ENCODE measurements at regions not wholly inside any gene's neighbourhood (a gene's known extent, or its start where the extent isn't known, plus 50 kb on each side); places are given as distances from the start of the nearest gene placed in this dataset.

DNA sequence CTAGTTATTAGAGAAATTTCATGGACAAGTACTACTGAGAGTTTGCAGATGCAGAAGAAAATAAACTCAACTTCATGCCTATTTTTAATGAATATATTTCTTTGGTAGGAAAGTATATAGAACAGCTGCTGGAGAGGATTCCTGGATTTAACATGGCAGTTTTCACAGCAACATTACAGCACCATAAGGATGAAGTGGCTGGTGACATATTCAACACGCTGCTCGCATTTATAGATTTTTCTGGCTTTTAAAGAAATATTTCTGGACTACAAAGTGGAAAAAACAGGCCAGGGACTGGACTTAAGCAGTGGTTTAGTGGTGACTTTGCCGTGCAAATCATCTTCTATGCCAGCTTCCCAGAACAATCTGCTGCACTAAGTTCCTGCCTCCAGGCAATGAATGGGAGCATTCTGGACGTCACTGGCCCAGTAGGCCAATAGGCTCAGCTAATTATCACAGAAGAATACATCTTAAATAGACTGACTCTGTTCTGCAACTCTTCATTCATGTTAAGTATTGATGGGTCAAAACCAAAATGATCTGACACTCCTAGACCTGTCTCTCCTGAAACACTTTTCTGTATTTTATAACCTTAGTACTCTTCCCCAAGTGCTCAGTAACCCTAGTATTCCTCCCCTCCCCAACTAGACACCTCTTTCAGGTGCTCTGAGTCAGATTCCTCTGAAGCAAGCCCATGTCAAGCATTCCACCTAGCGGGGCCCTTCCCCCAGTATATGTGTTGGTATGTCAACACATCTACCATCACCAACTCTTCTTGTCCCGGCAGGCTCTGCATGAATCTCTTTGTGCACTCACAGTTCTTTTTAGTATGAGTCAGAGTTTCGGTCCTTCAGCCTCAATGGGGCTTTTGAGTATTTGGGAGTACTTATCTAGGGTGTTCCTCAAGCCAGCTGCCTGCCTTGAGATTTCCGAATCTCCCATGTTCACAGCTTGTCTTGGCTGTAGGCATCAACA lies 625.5 kb downstream of the CHSY3 start:
- Histone ChIP-seq H3K36me3 (no peaks in the 10 kb centered on the region), H3K4me1 (no peaks in the 10 kb centered on the region), H3K4me3 (no peak overlapping the region), H3K27me3 (no peaks in the 10 kb centered on the region), H3K27ac (no peak overlapping the region), H3K9me3 (no peaks in the 10 kb centered on the region)
- WGBS, 2 donors (ENCODE audit: low coverage in 1 of 2), result 83 to 96% methylated on average over 6 to 8 of the region's 8 CpGs
- in situ Hi-C loops (cut with MboI; ENCODE audit: low pct_ligation_motif_present in 1 of 4, low pct_unique_long_range_greater_than_20kb in 1 of 4, low sequenced_read_pairs in 3 of 4) (no loop called here), intact Hi-C loops (cut with DNase I; ENCODE audit: low total_unique reads) (no loop called here)
- DNase-seq, result no peak
- TF ChIP-seq POLR2AphosphoS5 (IDR thresholded peaks at IDR 0.05) (no peak), EP300 (IDR thresholded peaks at IDR 0.05; ENCODE audit: low read depth) (no peak), POLR2A (IDR thresholded peaks at IDR 0.05) (no peak)
- TF ChIP-seq, protein P1, sequence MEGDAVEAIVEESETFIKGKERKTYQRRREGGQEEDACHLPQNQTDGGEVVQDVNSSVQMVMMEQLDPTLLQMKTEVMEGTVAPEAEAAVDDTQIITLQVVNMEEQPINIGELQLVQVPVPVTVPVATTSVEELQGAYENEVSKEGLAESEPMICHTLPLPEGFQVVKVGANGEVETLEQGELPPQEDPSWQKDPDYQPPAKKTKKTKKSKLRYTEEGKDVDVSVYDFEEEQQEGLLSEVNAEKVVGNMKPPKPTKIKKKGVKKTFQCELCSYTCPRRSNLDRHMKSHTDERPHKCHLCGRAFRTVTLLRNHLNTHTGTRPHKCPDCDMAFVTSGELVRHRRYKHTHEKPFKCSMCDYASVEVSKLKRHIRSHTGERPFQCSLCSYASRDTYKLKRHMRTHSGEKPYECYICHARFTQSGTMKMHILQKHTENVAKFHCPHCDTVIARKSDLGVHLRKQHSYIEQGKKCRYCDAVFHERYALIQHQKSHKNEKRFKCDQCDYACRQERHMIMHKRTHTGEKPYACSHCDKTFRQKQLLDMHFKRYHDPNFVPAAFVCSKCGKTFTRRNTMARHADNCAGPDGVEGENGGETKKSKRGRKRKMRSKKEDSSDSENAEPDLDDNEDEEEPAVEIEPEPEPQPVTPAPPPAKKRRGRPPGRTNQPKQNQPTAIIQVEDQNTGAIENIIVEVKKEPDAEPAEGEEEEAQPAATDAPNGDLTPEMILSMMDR (IDR thresholded peaks at IDR 0.05), result no peak

DNA sequence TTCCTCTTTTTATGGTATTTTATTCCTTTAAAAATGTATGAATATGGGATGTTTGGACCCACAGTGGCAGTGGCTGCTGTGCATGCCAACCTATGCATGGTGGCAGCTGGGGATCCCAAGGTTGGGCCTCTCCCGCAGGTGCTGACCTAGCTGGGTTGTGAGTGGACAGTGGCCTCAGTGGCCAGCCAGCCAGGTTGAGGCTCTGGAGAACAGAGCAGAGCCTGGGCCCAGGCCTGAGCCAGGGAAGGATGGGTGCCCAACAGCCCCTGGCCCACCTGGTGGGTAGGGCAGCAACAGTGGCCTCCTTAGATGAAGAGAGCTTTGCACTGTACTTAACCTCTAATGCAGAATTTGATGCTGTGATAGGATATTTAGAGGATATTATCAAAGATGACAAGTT lies 624.8 kb downstream of the CHSY3 start:
- no peak for TF ChIP-seq EP300 (IDR thresholded peaks at IDR 0.05; ENCODE audit: low read depth)
- intact Hi-C loops (cut with DNase I; ENCODE audit: low total_unique reads) (no loop called here), in situ Hi-C loops (cut with MboI; ENCODE audit: low pct_ligation_motif_present in 1 of 4, low pct_unique_long_range_greater_than_20kb in 1 of 4, low sequenced_read_pairs in 3 of 4) (no loop called here)
- H3K27ac ChIP-seq, result no peak overlapping the region
- WGBS, 2 donors (ENCODE audit: low coverage in 1 of 2), result 94% methylated on average over 1 of the region's 1 CpG; no CpG with 5 or more reads in 1 of the 2 donors
- no peaks in the 10 kb centered on the region for H3K27me3 ChIP-seq
- no peaks in the 10 kb centered on the region for H3K36me3 ChIP-seq
- DNase-seq, result no peak
- no peaks in the 10 kb centered on the region for H3K9me3 ChIP-seq
- no peak overlapping the region for H3K4me3 ChIP-seq
- no peaks in the 10 kb centered on the region for H3K4me1 ChIP-seq

DNA sequence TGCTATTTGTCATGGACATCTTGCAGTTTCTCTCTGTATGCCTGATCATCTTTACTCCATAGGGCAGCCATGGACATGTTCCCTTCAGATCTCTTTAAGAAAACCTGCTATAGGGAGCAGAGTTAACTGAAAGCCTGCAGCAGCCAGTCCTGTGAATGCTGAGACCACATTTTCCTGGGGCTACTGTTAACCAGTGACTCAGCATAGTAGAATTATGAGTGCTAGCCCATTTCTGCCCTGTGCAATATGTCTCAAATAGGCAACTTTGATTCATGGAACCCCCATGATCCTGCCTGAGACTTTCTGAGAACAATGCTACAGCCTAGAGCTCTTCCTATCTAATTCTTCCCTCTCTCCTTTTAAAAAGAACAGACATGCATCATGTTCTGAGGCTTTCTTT lies 624.2 kb downstream of the CHSY3 start:
- H3K9me3 ChIP-seq, result no peaks in the 10 kb centered on the region
- in situ Hi-C loops (cut with MboI; ENCODE audit: low pct_ligation_motif_present in 1 of 4, low pct_unique_long_range_greater_than_20kb in 1 of 4, low sequenced_read_pairs in 3 of 4) (no loop called here), intact Hi-C loops (cut with DNase I; ENCODE audit: low total_unique reads) (no loop called here)
- H3K27me3 ChIP-seq, result no peaks in the 10 kb centered on the region
- no peaks in the 10 kb centered on the region for H3K4me1 ChIP-seq
- H3K4me3 ChIP-seq, result no peak overlapping the region
- no peak for DNase-seq
- no peaks in the 10 kb centered on the region for H3K36me3 ChIP-seq
- no peak overlapping the region for H3K27ac ChIP-seq
- TF ChIP-seq, protein P1 (IDR thresholded peaks at IDR 0.05), result no peak
- TF ChIP-seq POLR2AphosphoS5 (IDR thresholded peaks at IDR 0.05) (no peak), EP300 (IDR thresholded peaks at IDR 0.05; ENCODE audit: low read depth) (no peak), POLR2A (IDR thresholded peaks at IDR 0.05) (no peak)

DNA sequence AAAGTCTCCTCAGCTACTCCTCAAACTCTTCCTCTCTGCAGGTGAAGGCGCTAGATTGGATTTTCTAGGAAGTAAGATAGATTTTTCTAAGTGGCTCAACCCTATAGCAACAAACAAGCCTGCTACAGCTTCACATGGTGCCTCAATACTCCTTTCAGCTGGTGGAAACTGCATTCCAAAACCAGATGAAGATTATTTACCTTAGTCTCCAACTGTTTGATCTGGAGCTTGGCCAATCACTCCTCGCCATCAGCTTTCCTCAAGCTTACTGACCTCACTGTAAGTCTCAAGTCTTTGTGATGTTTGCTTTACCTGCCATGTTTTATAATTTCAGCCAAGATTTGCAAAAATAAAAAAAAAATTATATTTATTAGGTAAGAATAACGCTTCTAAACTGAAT lies 622.4 kb downstream of the CHSY3 start:
- H3K4me1 ChIP-seq, result no peaks in the 10 kb centered on the region
- no peak for TF ChIP-seq EP300 (IDR thresholded peaks at IDR 0.05; ENCODE audit: low read depth)
- TF ChIP-seq, protein P1 (IDR thresholded peaks at IDR 0.05), result no peak
- no peak for TF ChIP-seq POLR2A (IDR thresholded peaks at IDR 0.05)
- TF ChIP-seq POLR2AphosphoS5 (IDR thresholded peaks at IDR 0.05), result no peak
- DNase-seq, result no peak
- in situ Hi-C loops (cut with MboI; ENCODE audit: low pct_ligation_motif_present in 1 of 4, low pct_unique_long_range_greater_than_20kb in 1 of 4, low sequenced_read_pairs in 3 of 4), result no loop called here
- H3K27me3 ChIP-seq, result no peaks in the 10 kb centered on the region
- H3K9me3 ChIP-seq, result no peaks in the 10 kb centered on the region
- H3K27ac ChIP-seq, result no peak overlapping the region
- WGBS, 2 donors (ENCODE audit: low coverage in 1 of 2), result 52 to 58% methylated on average over 3 of the region's 3 CpGs
- H3K36me3 ChIP-seq, result no peaks in the 10 kb centered on the region
- H3K4me3 ChIP-seq, result no peak overlapping the region
- intact Hi-C loops (cut with DNase I; ENCODE audit: low total_unique reads), result no loop called here

All from transverse colon (tissue), 4 donors.